ENCODE measurements at regions not wholly inside any gene's neighbourhood (a gene's known extent, or its start where the extent isn't known, plus 50 kb on each side); places are given as distances from the start of the nearest gene placed in this dataset.

GRCh38 chrX:143206966-143207365 lies 181.2 kb downstream of the SPANXN4 start:
- H3K36me3 ChIP-seq (ENCODE audit: control insufficient read depth, insufficient read depth, low read length) = no peaks in the 10 kb centered on the region
- no peaks in the 10 kb centered on the region for H3K79me1 ChIP-seq (ENCODE audit: low read length)
- no peak overlapping the region for H3K23ac ChIP-seq (ENCODE audit: low read length)
- no peak overlapping the region for H2BK5ac ChIP-seq (ENCODE audit: low read length)
- H3K9ac ChIP-seq (ENCODE audit: low read length) = no peak overlapping the region
- no peaks in the 10 kb centered on the region for H3K27me3 ChIP-seq (ENCODE audit: insufficient read depth, low read length, poor library complexity)
- H2BK120ac ChIP-seq (ENCODE audit: low read depth, low read length) = no peak overlapping the region
- no peaks in the 10 kb centered on the region for H3K79me2 ChIP-seq (ENCODE audit: control insufficient read depth, insufficient read depth, low read length)
- no peak overlapping the region for H3K4ac ChIP-seq (ENCODE audit: low read depth, low read length)
- WGBS (ENCODE audit: extremely low coverage, insufficient coverage, low lambda C conversion rate) = no CpG with 5 or more reads among the region's 1 CpG
- no peak for DNase-seq
- H3K4me3 ChIP-seq (ENCODE audit: low read length) = no peak overlapping the region
- H2BK15ac ChIP-seq (replicated peaks; ENCODE audit: low read depth) = no peak overlapping the region
- no peak overlapping the region for H4K5ac ChIP-seq (ENCODE audit: low read length)
- H3K27ac ChIP-seq (ENCODE audit: low read depth, low read length) = no peak overlapping the region
- no peaks in the 10 kb centered on the region for H3K4me1 ChIP-seq (ENCODE audit: control insufficient read depth, low read depth, low read length)
- H4K8ac ChIP-seq (ENCODE audit: low read depth, low read length) = no peak overlapping the region
- no peak overlapping the region for H3K56ac ChIP-seq (ENCODE audit: low read length)
- H3K18ac ChIP-seq (ENCODE audit: low read length) = no peak overlapping the region
- no peak overlapping the region for H2AK5ac ChIP-seq (ENCODE audit: low read length)
- no peak overlapping the region for H3K4me2 ChIP-seq (ENCODE audit: low read length)

GRCh38 chrX:143171703-143172102 lies 146.0 kb downstream of the SPANXN4 start:
- Histone ChIP-seq H3K27ac (ENCODE audit: low read depth, low read length) (no peak overlapping the region), H3K36me3 (ENCODE audit: control insufficient read depth, insufficient read depth, low read length) (no peaks in the 10 kb centered on the region), H3K56ac (ENCODE audit: low read length) (no peak overlapping the region), H2AK5ac (ENCODE audit: low read length) (no peak overlapping the region), H4K8ac (ENCODE audit: low read depth, low read length) (no peak overlapping the region), H2BK15ac (replicated peaks; ENCODE audit: low read depth) (no peak overlapping the region), H3K4me3 (ENCODE audit: low read length) (no peak overlapping the region), H4K5ac (ENCODE audit: low read length) (no peak overlapping the region), H3K79me2 (ENCODE audit: control insufficient read depth, insufficient read depth, low read length) (no peaks in the 10 kb centered on the region), H3K4ac (ENCODE audit: low read depth, low read length) (no peak overlapping the region), H3K18ac (ENCODE audit: low read length) (no peak overlapping the region), H3K9ac (ENCODE audit: low read length) (no peak overlapping the region), H2BK120ac (ENCODE audit: low read depth, low read length) (no peak overlapping the region), H3K23ac (ENCODE audit: low read length) (no peak overlapping the region), H3K4me1 (ENCODE audit: control insufficient read depth, low read depth, low read length) (no peaks in the 10 kb centered on the region), H3K4me2 (ENCODE audit: low read length) (no peak overlapping the region), H3K27me3 (ENCODE audit: insufficient read depth, low read length, poor library complexity) (no peaks in the 10 kb centered on the region), H2BK5ac (ENCODE audit: low read length) (no peak overlapping the region), H3K79me1 (ENCODE audit: low read length) (no peaks in the 10 kb centered on the region)
- WGBS (ENCODE audit: extremely low coverage, insufficient coverage, low lambda C conversion rate) = no CpG with 5 or more reads among the region's 3 CpGs
- no peak for DNase-seq

- no peak overlapping the region for H3K4me3 ChIP-seq (ENCODE audit: low read length)
- no peaks in the 10 kb centered on the region for H3K36me3 ChIP-seq (ENCODE audit: control insufficient read depth, insufficient read depth, low read length)
- H3K4me2 ChIP-seq (ENCODE audit: low read length) = no peak overlapping the region
- H3K56ac ChIP-seq (ENCODE audit: low read length) = no peak overlapping the region
- no peaks in the 10 kb centered on the region for H3K27me3 ChIP-seq (ENCODE audit: insufficient read depth, low read length, poor library complexity)
- H3K27ac ChIP-seq (ENCODE audit: low read depth, low read length) = no peak overlapping the region
- no peaks in the 10 kb centered on the region for H3K4me1 ChIP-seq (ENCODE audit: control insufficient read depth, low read depth, low read length)
- H3K23ac ChIP-seq (ENCODE audit: low read length) = no peak overlapping the region
- no peaks in the 10 kb centered on the region for H3K79me2 ChIP-seq (ENCODE audit: control insufficient read depth, insufficient read depth, low read length)
- no peak overlapping the region for H4K5ac ChIP-seq (ENCODE audit: low read length)
- H3K4ac ChIP-seq (ENCODE audit: low read depth, low read length) = no peak overlapping the region
- no peak overlapping the region for H2BK15ac ChIP-seq (replicated peaks; ENCODE audit: low read depth)
- H2BK5ac ChIP-seq (ENCODE audit: low read length) = no peak overlapping the region
- no peaks in the 10 kb centered on the region for H3K79me1 ChIP-seq (ENCODE audit: low read length)
- H2BK120ac ChIP-seq (ENCODE audit: low read depth, low read length) = no peak overlapping the region
- H3K9ac ChIP-seq (ENCODE audit: low read length) = no peak overlapping the region
- no peak for DNase-seq
- H2AK5ac ChIP-seq (ENCODE audit: low read length) = no peak overlapping the region
- H4K8ac ChIP-seq (ENCODE audit: low read depth, low read length) = no peak overlapping the region
- no CpG with 5 or more reads among the region's 1 CpG for WGBS (ENCODE audit: extremely low coverage, insufficient coverage, low lambda C conversion rate)
- H3K18ac ChIP-seq (ENCODE audit: low read length) = no peak overlapping the region
Measured at GRCh38 chrX:143165778-143166177, 140.1 kb downstream of the SPANXN4 start.

- no peak overlapping the region for H2BK5ac ChIP-seq (ENCODE audit: low read length)
Measured at GRCh38 chrX:143139681-143140080, 114.0 kb downstream of the SPANXN4 start.

GRCh38 chrX:143121477-143121876 lies 95.7 kb downstream of the SPANXN4 start:
- H4K5ac ChIP-seq (ENCODE audit: low read length) = no peak overlapping the region
- no peak overlapping the region for H3K4me2 ChIP-seq (ENCODE audit: low read length)
- H2AK5ac ChIP-seq (ENCODE audit: low read length) = no peak overlapping the region
- H4K8ac ChIP-seq (ENCODE audit: low read depth, low read length) = no peak overlapping the region
- no peak overlapping the region for H2BK120ac ChIP-seq (ENCODE audit: low read depth, low read length)
- H2BK15ac ChIP-seq (replicated peaks; ENCODE audit: low read depth) = no peak overlapping the region
- H3K27ac ChIP-seq (ENCODE audit: low read depth, low read length) = no peak overlapping the region
- H3K36me3 ChIP-seq (ENCODE audit: control insufficient read depth, insufficient read depth, low read length) = no peaks in the 10 kb centered on the region
- no peak for DNase-seq
- H3K79me1 ChIP-seq (ENCODE audit: low read length) = no peaks in the 10 kb centered on the region
- no peak overlapping the region for H3K4me3 ChIP-seq (ENCODE audit: low read length)
- no CpG with 5 or more reads among the region's 4 CpGs for WGBS (ENCODE audit: extremely low coverage, insufficient coverage, low lambda C conversion rate)
- H3K56ac ChIP-seq (ENCODE audit: low read length) = no peak overlapping the region
- H3K23ac ChIP-seq (ENCODE audit: low read length) = no peak overlapping the region
- H2BK5ac ChIP-seq (ENCODE audit: low read length) = no peak overlapping the region
- no peak overlapping the region for H3K9ac ChIP-seq (ENCODE audit: low read length)
- H3K27me3 ChIP-seq (ENCODE audit: insufficient read depth, low read length, poor library complexity) = no peaks in the 10 kb centered on the region
- H3K4ac ChIP-seq (ENCODE audit: low read depth, low read length) = no peak overlapping the region
- no peaks in the 10 kb centered on the region for H3K79me2 ChIP-seq (ENCODE audit: control insufficient read depth, insufficient read depth, low read length)
- no peaks in the 10 kb centered on the region for H3K4me1 ChIP-seq (ENCODE audit: control insufficient read depth, low read depth, low read length)
- no peak overlapping the region for H3K18ac ChIP-seq (ENCODE audit: low read length)

More at GRCh38 chrX:143139681-143140080, 114.0 kb downstream of the SPANXN4 start:
- H3K4me3 ChIP-seq (ENCODE audit: low read length) = no peak overlapping the region
- H3K4me2 ChIP-seq (ENCODE audit: low read length) = no peak overlapping the region
- no peak overlapping the region for H3K9ac ChIP-seq (ENCODE audit: low read length)
- no peak overlapping the region for H4K5ac ChIP-seq (ENCODE audit: low read length)
- no peak overlapping the region for H2BK120ac ChIP-seq (ENCODE audit: low read depth, low read length)
- H3K56ac ChIP-seq (ENCODE audit: low read length) = no peak overlapping the region
- H3K18ac ChIP-seq (ENCODE audit: low read length) = no peak overlapping the region
- no peak overlapping the region for H2AK5ac ChIP-seq (ENCODE audit: low read length)
- H2BK15ac ChIP-seq (replicated peaks; ENCODE audit: low read depth) = no peak overlapping the region
- H3K79me1 ChIP-seq (ENCODE audit: low read length) = no peaks in the 10 kb centered on the region
- no peak overlapping the region for H3K4ac ChIP-seq (ENCODE audit: low read depth, low read length)
- no peak overlapping the region for H4K8ac ChIP-seq (ENCODE audit: low read depth, low read length)
- H3K27me3 ChIP-seq (ENCODE audit: insufficient read depth, low read length, poor library complexity) = no peaks in the 10 kb centered on the region
- H3K79me2 ChIP-seq (ENCODE audit: control insufficient read depth, insufficient read depth, low read length) = no peaks in the 10 kb centered on the region
- no CpG with 5 or more reads among the region's 2 CpGs for WGBS (ENCODE audit: extremely low coverage, insufficient coverage, low lambda C conversion rate)
- no peak overlapping the region for H3K27ac ChIP-seq (ENCODE audit: low read depth, low read length)
- H3K36me3 ChIP-seq (ENCODE audit: control insufficient read depth, insufficient read depth, low read length) = no peaks in the 10 kb centered on the region
- H3K4me1 ChIP-seq (ENCODE audit: control insufficient read depth, low read depth, low read length) = no peaks in the 10 kb centered on the region
- no peak for DNase-seq
- H3K23ac ChIP-seq (ENCODE audit: low read length) = no peak overlapping the region

- no peak overlapping the region for H2AK5ac ChIP-seq (ENCODE audit: low read length)
- no peak overlapping the region for H3K4ac ChIP-seq (ENCODE audit: low read depth, low read length)
- H3K4me1 ChIP-seq (ENCODE audit: control insufficient read depth, low read depth, low read length) = no peaks in the 10 kb centered on the region
- H3K4me2 ChIP-seq (ENCODE audit: low read length) = no peak overlapping the region
- no peak overlapping the region for H2BK120ac ChIP-seq (ENCODE audit: low read depth, low read length)
- H3K56ac ChIP-seq (ENCODE audit: low read length) = no peak overlapping the region
- H3K79me2 ChIP-seq (ENCODE audit: control insufficient read depth, insufficient read depth, low read length) = no peaks in the 10 kb centered on the region
- no peaks in the 10 kb centered on the region for H3K79me1 ChIP-seq (ENCODE audit: low read length)
- no peaks in the 10 kb centered on the region for H3K27me3 ChIP-seq (ENCODE audit: insufficient read depth, low read length, poor library complexity)
- H3K18ac ChIP-seq (ENCODE audit: low read length) = no peak overlapping the region
- WGBS (ENCODE audit: extremely low coverage, insufficient coverage, low lambda C conversion rate) = no CpG with 5 or more reads among the region's 2 CpGs
- no peak overlapping the region for H4K5ac ChIP-seq (ENCODE audit: low read length)
- H3K4me3 ChIP-seq (ENCODE audit: low read length) = no peak overlapping the region
- no peak overlapping the region for H2BK5ac ChIP-seq (ENCODE audit: low read length)
- DNase-seq = no peak
- no peak overlapping the region for H3K23ac ChIP-seq (ENCODE audit: low read length)
- no peak overlapping the region for H2BK15ac ChIP-seq (replicated peaks; ENCODE audit: low read depth)
- H3K27ac ChIP-seq (ENCODE audit: low read depth, low read length) = no peak overlapping the region
- no peaks in the 10 kb centered on the region for H3K36me3 ChIP-seq (ENCODE audit: control insufficient read depth, insufficient read depth, low read length)
- H3K9ac ChIP-seq (ENCODE audit: low read length) = no peak overlapping the region
- H4K8ac ChIP-seq (ENCODE audit: low read depth, low read length) = no peak overlapping the region
Measured at GRCh38 chrX:143115466-143115865, 89.7 kb downstream of the SPANXN4 start.

All from mesendoderm (in vitro differentiated cells).